Stimulated activated naive CD4-positive, alpha-beta T cell treated with Interleukin-2 at 50 U/mL for 16 hours (primary cell): ENCODE measurements at regions not wholly inside any gene's neighbourhood (a gene's known extent, or its start where the extent isn't known, plus 50 kb on each side); places are given as distances from the start of the nearest gene placed in this dataset.

ENCODE experiments used
- DNase-seq: peaks from one replicate; lab custom pipeline; 2025; lab: John Stamatoyannopoulos, UW

- DNase-seq = no peak
These were observed 55.0 kb downstream of the SOX4 start for GRCh38 chr6:21648475-21649050.

DNA sequence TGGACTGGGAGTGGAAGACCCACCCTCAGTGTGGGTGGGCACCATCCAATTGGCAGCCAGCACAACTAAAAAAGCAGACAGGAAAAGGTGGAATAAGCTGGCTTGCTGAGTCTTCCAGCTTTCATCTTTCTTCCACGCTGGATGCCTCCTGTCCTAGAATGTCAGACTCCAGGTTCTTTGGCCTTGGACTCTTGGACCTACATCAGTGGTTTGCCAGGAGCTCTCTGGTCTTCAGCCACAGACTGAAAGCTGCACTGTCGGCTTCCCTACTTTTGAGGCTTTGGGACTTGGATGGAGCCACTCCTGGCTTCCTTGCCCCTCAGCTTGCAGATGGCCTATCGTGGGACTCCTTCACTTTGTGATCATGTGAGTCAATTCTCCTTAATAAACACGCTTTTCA is 59.8 kb downstream of the SOX4 start:
- DNase-seq = no peak

DNA sequence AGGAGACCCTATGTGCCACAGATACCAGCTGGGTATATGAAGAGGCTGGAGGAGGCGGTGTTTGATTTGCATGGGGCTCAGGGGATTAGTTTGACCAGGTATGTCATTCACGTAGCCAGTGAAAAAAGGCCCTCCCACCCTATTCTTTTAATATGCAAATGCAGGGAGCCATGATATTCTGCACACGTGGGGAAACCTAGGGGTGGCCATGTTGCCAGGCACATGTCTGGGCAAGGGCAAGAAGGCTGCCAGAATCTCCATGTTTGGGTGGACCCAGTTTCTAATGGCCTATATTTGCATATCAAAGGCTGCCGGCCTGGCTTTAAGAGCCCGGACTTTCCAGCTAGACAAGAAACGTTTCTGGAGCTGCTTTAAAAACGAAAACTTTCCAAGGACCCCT is 60.4 kb downstream of the SOX4 start:
- no peak for DNase-seq

GRCh38 chr6:21654361-21654760 is 60.8 kb downstream of the SOX4 start:
- no peak for DNase-seq

DNA sequence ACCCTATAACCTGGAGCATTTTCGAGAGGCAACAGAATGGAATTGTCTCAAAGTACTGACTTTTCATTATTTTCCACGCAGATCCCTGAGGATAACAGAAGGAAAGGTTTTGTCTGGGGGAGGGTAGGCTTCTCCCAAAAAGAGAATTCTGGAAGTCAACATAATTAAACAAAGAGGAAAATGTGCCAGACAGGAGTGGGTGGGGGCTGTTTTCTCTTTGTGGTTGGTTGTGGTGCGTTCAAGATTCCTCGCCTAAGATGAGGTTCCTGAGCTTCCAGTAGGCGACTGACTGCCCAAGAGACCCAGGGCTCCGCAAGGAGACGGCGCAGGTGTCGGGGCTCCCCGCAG is 70.4 kb downstream of the SOX4 start:
- DNase-seq = no peak

DNA sequence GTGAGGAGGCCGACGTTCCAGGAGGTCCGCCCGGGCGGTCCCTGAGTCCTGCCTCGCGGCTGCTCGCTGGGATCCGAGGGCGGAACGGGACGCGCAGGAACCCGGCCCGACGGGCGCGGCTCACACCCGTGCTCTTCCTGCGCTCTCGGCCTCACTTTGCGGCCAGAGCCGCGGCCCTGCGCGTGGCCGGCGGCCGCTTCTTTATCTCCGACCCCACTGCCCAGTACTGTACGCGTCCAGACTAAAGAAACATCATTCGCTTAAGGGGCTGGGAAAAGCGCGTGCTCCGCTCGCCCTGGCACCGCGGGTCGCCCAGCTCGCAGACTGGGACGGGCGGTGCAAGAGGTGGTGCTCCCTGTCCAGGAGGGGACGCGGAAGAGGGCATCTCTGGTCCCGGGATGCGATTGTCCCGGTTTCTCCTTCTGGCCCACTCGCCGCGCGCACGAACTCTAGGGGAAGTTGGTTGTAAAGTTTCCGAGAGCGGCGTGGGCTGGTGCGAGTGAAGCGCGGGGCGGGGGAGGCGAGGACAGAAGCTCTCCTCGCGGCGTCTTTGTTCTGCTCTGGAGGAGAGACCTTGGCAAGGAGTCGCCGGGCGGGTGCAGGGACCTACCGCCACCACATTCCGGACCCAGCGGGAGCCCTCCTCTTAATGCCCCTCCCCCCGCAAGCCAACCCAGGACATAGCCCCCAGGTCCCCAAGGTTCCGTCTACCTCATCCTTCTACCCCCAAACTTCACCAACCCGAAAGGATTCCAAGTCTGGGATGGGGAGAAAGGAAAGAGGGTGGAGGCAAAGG is 71.0 kb downstream of the SOX4 start:
- no peak for DNase-seq

DNA sequence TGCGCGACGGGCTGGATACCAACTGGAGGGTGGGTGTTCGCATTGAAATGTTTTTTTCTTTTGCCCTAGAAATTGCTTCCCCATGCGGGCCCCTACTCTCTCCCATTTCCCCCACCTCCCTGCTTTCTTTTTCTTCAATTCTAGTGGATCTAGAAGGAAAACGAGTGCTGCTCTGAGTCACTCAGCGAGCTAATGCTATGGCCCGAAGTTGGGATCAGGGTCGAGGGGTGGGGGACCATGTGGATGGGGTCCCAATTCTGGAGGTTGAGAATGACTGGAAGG is 71.5 kb downstream of the SOX4 start:
- no peak for DNase-seq

DNA sequence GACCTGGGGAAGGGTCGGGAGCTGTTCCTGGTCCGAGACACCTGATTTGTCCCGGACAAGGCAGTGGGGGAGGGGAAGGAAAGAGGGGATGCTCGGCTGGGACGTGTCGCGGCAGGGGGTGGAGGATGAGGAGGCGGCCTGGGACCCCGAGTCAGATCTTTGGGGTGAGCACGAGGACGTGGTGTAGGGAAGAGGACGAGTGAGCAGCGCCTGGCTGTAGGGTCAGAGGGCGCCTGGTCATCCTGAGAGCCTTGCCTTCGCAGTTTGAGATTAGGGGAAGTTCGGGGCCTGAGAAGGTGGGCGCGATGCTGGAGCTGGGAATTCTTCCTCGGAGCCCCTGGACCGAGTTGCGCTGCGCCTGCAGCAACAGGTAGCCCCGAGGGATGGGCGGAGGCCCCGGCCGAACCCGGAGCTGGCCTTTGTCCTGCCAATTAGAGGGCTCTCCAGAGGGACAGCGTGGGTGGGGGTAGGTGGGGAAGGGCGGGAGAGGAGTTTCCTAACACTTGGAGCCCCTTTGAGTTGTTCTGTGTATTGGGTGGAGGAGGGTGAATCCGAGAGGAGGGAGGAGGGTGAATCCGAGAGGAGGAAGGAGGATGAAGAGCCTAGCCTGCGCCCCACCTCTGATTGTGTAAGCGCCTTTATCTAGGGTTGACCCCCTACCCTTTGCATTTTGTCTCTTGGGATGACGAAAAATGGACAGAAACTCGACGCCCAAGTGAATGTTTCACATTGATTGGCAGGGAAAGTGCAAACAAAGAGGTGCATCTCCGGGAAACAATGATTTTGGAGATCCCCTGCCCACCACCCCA is 72.0 kb downstream of the SOX4 start:
- no peak for DNase-seq

- DNase-seq = no peak
These were observed 72.7 kb downstream of the SOX4 start for GRCh38 chr6:21666201-21666691.

DNA sequence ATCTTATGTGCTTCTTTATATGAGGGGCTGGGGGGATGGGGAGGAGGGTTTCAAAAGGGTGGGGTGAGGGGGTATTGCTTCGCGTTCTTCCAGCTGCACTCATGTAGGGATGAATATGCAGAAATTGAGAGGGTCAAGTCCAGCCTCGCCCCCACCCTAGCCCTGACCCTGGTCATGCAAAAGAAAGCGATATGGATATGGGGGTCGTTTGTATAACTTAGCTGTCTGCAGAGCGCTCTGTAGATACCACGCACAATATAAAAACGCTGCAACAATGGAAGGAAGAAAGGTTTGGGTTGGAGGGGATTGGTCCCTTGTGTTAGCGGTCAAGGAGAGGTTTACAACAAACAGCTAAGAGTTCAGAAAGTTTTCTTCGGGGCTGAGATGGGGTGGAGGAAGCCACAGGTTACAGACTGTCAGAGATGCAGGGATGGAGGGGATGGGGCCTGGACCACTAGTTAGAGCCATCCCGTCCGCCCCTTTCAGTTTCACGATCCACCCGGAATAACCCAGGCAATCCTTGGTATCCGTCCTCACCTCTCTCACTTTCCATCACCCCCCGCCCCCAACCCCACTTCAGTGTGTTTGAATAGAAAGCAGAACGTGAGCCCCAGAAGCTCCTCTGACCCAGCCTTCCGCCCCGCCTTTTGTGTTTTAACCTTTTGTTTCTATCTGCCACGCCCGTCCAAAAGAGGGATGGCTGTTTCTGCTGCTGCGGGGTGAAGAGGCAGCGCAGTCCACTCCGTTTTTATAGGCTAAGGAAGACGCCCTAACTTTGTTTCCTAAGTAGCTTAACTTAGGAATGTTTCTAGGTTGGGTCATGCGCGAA is 73.5 kb downstream of the SOX4 start:
- DNase-seq = no peak

DNA sequence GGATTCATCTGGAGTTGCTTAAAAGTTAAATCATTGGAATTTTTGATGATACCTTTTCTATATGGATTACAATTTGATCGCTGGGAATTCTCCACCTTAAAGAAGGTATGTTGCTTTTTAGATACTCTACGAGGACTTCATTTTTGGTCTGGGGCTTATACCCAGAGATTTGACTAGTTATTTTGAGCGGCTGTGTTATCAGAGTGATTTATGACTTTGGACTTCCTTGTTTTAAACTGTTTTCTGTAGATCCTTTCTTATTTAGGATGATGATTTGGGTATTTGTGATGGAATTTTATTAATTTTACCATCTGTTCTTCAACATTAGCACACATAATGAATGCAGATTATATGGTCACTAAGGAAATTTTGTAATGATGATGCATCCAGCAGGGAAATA is 75.2 kb downstream of the SOX4 start:
- no peak for DNase-seq

GRCh38 chr6:21676769-21677168 is 83.2 kb downstream of the SOX4 start:
- DNase-seq = no peak

- DNase-seq = no peak
These were observed 85.4 kb downstream of the SOX4 start for GRCh38 chr6:21678990-21679389.

DNA sequence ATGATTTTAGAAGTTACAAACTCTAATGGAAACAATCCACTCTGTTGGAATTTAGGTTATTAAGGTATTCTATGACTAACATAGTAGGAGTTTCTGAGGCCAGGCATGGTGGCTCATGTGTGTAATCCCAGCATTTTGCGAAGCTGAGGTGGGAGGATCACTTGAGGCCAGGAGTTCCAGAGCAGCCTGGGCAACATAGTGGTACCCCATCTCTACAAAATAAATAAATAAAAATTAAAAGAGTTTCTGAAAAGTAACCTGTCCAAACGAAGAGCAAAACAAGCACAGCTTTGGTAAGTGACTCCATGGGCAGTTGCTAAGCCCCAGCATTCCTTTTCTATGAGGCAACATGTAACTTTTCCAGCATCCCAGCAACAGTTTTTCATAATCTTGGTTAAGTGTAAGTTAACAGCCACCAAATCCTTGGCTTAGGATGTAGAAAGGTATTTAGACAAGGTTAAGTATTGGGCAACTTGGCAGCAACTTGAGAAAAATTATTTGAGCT is 86.3 kb downstream of the SOX4 start:
- DNase-seq = no peak

DNA sequence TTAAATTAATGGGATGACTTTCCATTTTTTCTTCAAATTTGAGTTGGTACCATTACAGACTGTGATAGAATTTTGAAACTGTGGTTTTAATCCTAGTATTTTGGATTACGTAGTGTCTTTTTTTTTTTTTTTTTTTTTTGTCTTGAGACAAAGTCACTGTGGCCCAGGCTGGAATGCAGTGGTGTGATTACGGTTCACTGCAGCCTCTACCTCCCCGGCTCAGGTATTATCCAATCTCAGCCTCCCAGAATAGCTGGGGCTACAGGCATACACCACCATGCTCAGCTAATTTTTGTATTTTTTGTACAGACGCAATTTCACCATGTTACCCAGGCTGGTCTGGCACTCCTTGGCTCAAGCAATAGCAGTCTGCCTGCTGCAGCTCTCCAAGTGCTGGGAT is 87.1 kb downstream of the SOX4 start:
- no peak for DNase-seq

DNA sequence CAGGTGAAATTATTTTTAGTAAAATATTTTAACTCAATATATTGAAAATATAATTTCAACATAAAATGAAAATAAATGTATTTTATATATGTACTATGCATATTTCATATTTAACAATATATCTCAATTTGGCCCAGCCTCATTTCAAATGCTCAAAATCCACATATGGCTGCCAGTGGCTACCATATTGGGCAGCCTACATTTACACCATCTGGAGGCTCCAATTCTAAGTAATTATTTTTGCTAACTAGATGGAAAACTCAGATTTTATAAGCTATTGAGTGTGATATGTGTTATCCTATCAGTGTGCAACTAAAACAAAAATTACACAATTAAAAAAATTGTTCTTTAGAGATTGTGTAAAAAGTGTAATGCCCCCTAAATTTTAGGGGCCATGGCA is 96.9 kb downstream of the SOX4 start:
- DNase-seq = no peak

GRCh38 chr6:21691685-21692346 is 98.3 kb downstream of the SOX4 start:
- DNase-seq = no peak

GRCh38 chr6:21692721-21693120 is 99.2 kb downstream of the SOX4 start:
- no peak for DNase-seq

DNA sequence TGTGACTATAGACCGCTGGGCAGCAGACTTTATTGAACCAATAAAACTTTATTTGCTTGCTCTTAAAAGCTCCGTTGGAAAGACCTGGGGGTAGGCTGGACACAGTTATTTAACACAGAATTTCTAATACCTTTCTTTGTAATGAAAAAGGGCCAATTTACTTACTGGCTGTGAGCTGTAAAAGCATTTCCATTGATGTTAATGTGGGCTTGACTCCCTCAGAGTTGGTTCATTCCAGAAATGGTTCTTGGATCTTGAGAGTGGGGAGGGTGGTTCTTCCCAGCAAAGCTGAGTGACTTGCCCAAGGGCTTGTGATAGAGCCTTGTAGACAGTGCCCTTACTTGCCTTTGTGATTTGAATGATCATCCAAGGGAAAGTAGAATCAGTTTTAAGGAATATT is 100.6 kb downstream of the SOX4 start:
- no peak for DNase-seq

GRCh38 chr6:21707524-21708319 is 114.2 kb downstream of the SOX4 start:
- DNase-seq = no peak

DNA sequence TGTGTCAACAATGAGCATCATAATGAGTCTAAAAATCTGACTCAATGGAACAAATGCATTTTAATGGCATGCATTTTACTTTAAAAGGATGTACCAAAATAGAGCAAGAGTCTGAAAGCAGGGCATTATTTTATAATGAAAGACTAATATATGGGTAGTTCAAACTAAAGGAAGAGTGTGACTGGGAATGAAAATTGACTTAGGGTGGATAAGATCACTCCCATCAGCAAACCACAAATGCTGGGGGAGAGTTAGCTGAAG is 114.7 kb downstream of the SOX4 start:
- DNase-seq = no peak
